SK-N-SH (cell line): ENCODE measurements at regions not wholly inside any gene's neighbourhood (a gene's known extent, or its start where the extent isn't known, plus 50 kb on each side); places are given as distances from the start of the nearest gene placed in this dataset.

Experiments
- CTCF ChIA-PET: fragments of 300-600, 350-600 bp; formaldehyde crosslinking; extraction: SDS; loops from one replicate; lab custom pipeline; 2021; lab: Yijun Ruan, JAX
- POLR2A ChIA-PET: fragments of 350-600 bp; sonication (Branson Sonifier 250); formaldehyde crosslinking; extraction: SDS; loops from one replicate; lab custom pipeline; 2020; ENCODE audit warnings: antibody characterized with exemption, inconsistent platforms; lab: Yijun Ruan, JAX
- DNase-seq: peaks from one replicate; pipeline ENCODE4 v3.0.0; 2012
- H2AFZ ChIP-seq: fragments of 200-600 bp; sonication (generic); 2 replicates; pipeline ENCODE4 v1.8.1; 2016; ENCODE audit warnings: antibody characterized with exemption, mild to moderate bottlenecking, low read depth
- H3F3A ChIP-seq: fragments of 200-600 bp; sonication (generic); replicated peaks from 2 replicates; pipeline ENCODE3; 2016; ENCODE audit warnings: antibody characterized with exemption, mild to moderate bottlenecking; ENCODE audit not compliant: insufficient read depth
- H3K27ac ChIP-seq, 2 experiments: fragments of 200-500 bp in 1 of 2; fragments of 200-600 bp in 1 of 2; sonication (Bioruptor generic) in 1 of 2; sonication (generic), shearing (Covaris generic) in 1 of 2; 2 replicates each; pipeline versions ENCODE4 v1.5.1 to v1.6.1; 2014 to 2016; ENCODE audit warnings: low read depth in 2 of 2, inconsistent platforms in 1 of 2, low read length in 1 of 2, mild to moderate bottlenecking in 1 of 2, mixed read lengths in 1 of 2
- H3K27me3 ChIP-seq: fragments of 200-600 bp; sonication (generic), shearing (Covaris generic); 2 replicates; pipeline ENCODE4 v1.6.1; 2016; ENCODE audit warnings: mixed run types; ENCODE audit not compliant: insufficient read depth
- H3K36me3 ChIP-seq, 2 experiments: fragments of 200-500 bp in 1 of 2; fragments of 200-600 bp in 1 of 2; sonication (Bioruptor generic) in 1 of 2; sonication (generic) in 1 of 2; replicated peaks in 1 of 2; 2 replicates each; pipeline versions ENCODE3 to v1.5.1; 2014 to 2016; ENCODE audit warnings: low read length in 1 of 2, mild to moderate bottlenecking in 1 of 2; ENCODE audit not compliant: insufficient read depth in 2 of 2, control insufficient read depth in 1 of 2
- H3K4me1 ChIP-seq, 2 experiments: fragments of 200-500 bp in 1 of 2; fragments of 200-600 bp in 1 of 2; sonication (Bioruptor generic) in 1 of 2; sonication (generic), shearing (Covaris generic) in 1 of 2; 2 replicates each; pipeline versions ENCODE4 v1.5.1 to v1.6.1; 2014 to 2016; ENCODE audit warnings: low read depth in 1 of 2, low read length in 1 of 2, mixed run types in 1 of 2; ENCODE audit not compliant: insufficient read depth in 2 of 2, control insufficient read depth in 1 of 2
- H3K4me2 ChIP-seq: fragments of 200-600 bp; sonication (generic), shearing (Covaris generic); 2 replicates; pipeline ENCODE4 v1.6.1; 2017; ENCODE audit warnings: mixed run types
- H3K4me3 ChIP-seq, 2 experiments: fragments of 200-500 bp in 1 of 2; fragments of 200-600 bp in 1 of 2; sonication (Bioruptor generic) in 1 of 2; sonication (generic), shearing (Covaris generic) in 1 of 2; 2 replicates each; pipeline versions ENCODE4 v1.5.1 to v1.8.1; 2014 to 2016; ENCODE audit warnings: low read depth in 2 of 2, inconsistent platforms in 1 of 2, low read length in 1 of 2, mild to moderate bottlenecking in 1 of 2, mixed read lengths in 1 of 2, moderate library complexity in 1 of 2
- H3K79me2 ChIP-seq: fragments of 200-600 bp; sonication (generic); 2 replicates; pipeline ENCODE4 v1.8.1; 2017; ENCODE audit warnings: mild to moderate bottlenecking; ENCODE audit not compliant: insufficient read depth
- H3K9ac ChIP-seq: fragments of 200-600 bp; sonication (generic); 2 replicates; pipeline ENCODE4 v1.6.1; 2017; ENCODE audit warnings: mixed run types
- H3K9me2 ChIP-seq: fragments of 200-600 bp; sonication (generic); 2 replicates; pipeline ENCODE4 v1.6.1; 2017; ENCODE audit warnings: mixed run types
- H3K9me3 ChIP-seq: fragments of 200-600 bp; sonication (generic); 2 replicates; pipeline ENCODE4 v1.6.1; 2017; ENCODE audit warnings: mixed run types, mild to moderate bottlenecking, moderate library complexity
- H4K20me1 ChIP-seq: fragments of 200-600 bp; sonication (generic); 2 replicates; pipeline ENCODE4 v1.6.1; 2017; ENCODE audit warnings: mild to moderate bottlenecking, mixed run types; ENCODE audit not compliant: insufficient read depth
- CHD2 ChIP-seq: fragments of 150-350 bp; IDR thresholded peaks from 2 replicates; pipeline ENCODE4 v1.6.1; 2018; ENCODE audit warnings: low read length; ENCODE audit not compliant: partially characterized antibody
- ELF1 ChIP-seq: IDR thresholded peaks from 2 replicates; pipeline ENCODE4 v1.4.0; 2012
- EZH2phosphoT487 ChIP-seq: fragments of 200-600 bp; sonication (generic); IDR thresholded peaks from 2 replicates; pipeline ENCODE4 v1.6.1; 2017; ENCODE audit warnings: low read depth, mixed run types, mild to moderate bottlenecking, antibody characterized with exemption, moderate library complexity, borderline replicate concordance
- FOXJ3 ChIP-seq: sonication (generic); formaldehyde crosslinking; IDR thresholded peaks from 2 replicates; pipeline ENCODE4 v1.5.1; 2020; ENCODE audit warnings: mild to moderate bottlenecking, missing genetic modification reagents
- FOXM1 ChIP-seq: IDR thresholded peaks from 2 replicates; pipeline ENCODE4 v1.4.0; 2012; ENCODE audit warnings: low read depth, mild to moderate bottlenecking
- NFIC ChIP-seq: IDR thresholded peaks from 2 replicates; pipeline ENCODE4 v1.4.0; 2012; ENCODE audit warnings: borderline replicate concordance
- NRF1 ChIP-seq: IDR thresholded peaks from 2 replicates; pipeline ENCODE4 v1.6.1; 2012; ENCODE audit warnings: low read depth, mild to moderate bottlenecking, low read length
- POLR2AphosphoS5 ChIP-seq: IDR thresholded peaks from 2 replicates; pipeline ENCODE4 v1.6.1; 2012; ENCODE audit warnings: low read depth, low read length
- RAD21 ChIP-seq: IDR thresholded peaks from 2 replicates; pipeline ENCODE4 v1.6.1; 2012; ENCODE audit warnings: mild to moderate bottlenecking, low read length
- RCOR1 ChIP-seq: fragments of 150-350 bp; IDR thresholded peaks from 2 replicates; pipeline ENCODE4 v1.6.1; 2017; ENCODE audit warnings: antibody characterized with exemption, low read length
- RFX5 ChIP-seq: IDR thresholded peaks from 2 replicates; pipeline ENCODE4 v1.6.1; 2012; ENCODE audit warnings: mild to moderate bottlenecking, improper control_type of control experiment, low read length
- RXRA ChIP-seq: IDR thresholded peaks from 2 replicates; pipeline ENCODE4 v1.4.0; 2012; ENCODE audit warnings: low read depth, mild to moderate bottlenecking, borderline replicate concordance
- SIN3A ChIP-seq: IDR thresholded peaks from 2 replicates; pipeline ENCODE4 v1.6.1; 2012; ENCODE audit warnings: low read depth, mild to moderate bottlenecking, low read length, moderate library complexity, borderline replicate concordance
- SMC3 ChIP-seq: IDR thresholded peaks from 2 replicates; pipeline ENCODE4 v1.6.1; 2012; ENCODE audit warnings: low read depth, low read length, improper control_type of control experiment
- TAF1 ChIP-seq: IDR thresholded peaks from 2 replicates; pipeline ENCODE4 v1.6.1; 2012; ENCODE audit warnings: low read depth, mild to moderate bottlenecking, low read length, moderate library complexity, borderline replicate concordance
- TCF12 ChIP-seq: IDR thresholded peaks from 2 replicates; pipeline ENCODE4 v1.4.0; 2012
- TEAD4 ChIP-seq: IDR thresholded peaks from 2 replicates; pipeline ENCODE4 v1.4.0; 2012; ENCODE audit warnings: mild to moderate bottlenecking, borderline replicate concordance; ENCODE audit not compliant: insufficient read depth
- ZBTB33 ChIP-seq: IDR thresholded peaks from 2 replicates; pipeline ENCODE4 v1.4.0; 2012; ENCODE audit warnings: low read depth, borderline replicate concordance
- WGBS: methylation state at CpG from one replicate; pipeline ENCODE4 v1.1.6; 2017; ENCODE audit warnings: low lambda C conversion rate; 5-methylcytosine and 5-hydroxymethylcytosine counted together
- TF ChIP-seq, protein P1 (sequence below): IDR thresholded peaks from 2 replicates; pipeline ENCODE4 v1.4.0; 2012; ENCODE audit warnings: low read depth
- TF ChIP-seq, protein P2 (sequence below): fragments of 200-600 bp; sonication (generic); IDR thresholded peaks from 2 replicates; pipeline ENCODE4 v1.6.1; 2017; ENCODE audit warnings: antibody characterized with exemption, mild to moderate bottlenecking, moderate library complexity

GRCh38 chr14:24721775-24722174, 87.8 kb upstream of the GZMB start (continued):
- TF ChIP-seq TAF1 (no peak), RCOR1 (no peak)

DNA sequence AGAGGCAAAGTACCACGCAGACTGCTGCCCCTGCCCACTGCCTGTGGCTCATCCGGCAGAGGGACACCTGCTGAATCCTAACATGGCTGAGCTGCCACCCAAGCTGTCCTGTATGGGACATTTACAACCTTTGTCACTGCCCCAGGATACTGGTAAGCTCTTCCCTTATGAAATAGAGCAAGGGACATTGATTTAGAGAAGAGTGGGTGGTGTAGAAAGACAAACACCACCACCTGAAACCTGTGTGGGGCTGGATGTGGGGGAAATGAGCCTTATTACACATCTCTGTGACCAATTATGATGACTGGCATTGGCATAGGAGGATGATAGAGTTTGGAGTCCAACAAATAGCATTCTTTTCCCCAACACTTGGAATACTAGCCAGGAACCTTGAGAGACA, 81.2 kb upstream of the GZMB start:
- Histone ChIP-seq H2AFZ (no peak overlapping the region), H3K27ac (no peak overlapping the region), H3F3A (no peaks in the 10 kb centered on the region), H3K27me3 (0 out of 2 replicates have a peak, but pooled peaks cover under 1% of the 10 kb centered on the region), H3K9me2 (no peaks in the 10 kb centered on the region), H3K4me2 (no peak overlapping the region), H3K4me1 (peaks cover 0 to 3% of the 10 kb centered on the region in 2 experiments; a peak in 1 of 4 replicates), H3K79me2 (no peaks in the 10 kb centered on the region), H3K9ac (no peak overlapping the region), H4K20me1 (no peaks in the 10 kb centered on the region), H3K36me3 (no peaks in the 10 kb centered on the region), H3K9me3 (no peaks in the 10 kb centered on the region), H3K4me3 (no peak overlapping the region)
- 6% methylated on average over 2 of the region's 2 CpGs for WGBS
- TF ChIP-seq, protein P1, sequence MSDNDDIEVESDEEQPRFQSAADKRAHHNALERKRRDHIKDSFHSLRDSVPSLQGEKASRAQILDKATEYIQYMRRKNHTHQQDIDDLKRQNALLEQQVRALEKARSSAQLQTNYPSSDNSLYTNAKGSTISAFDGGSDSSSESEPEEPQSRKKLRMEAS, result no peak
- TF ChIP-seq SMC3 (no peak), FOXJ3 (no peak), CHD2 (no peak), FOXM1 (no peak), TEAD4 (no peak), RAD21 (no peak), SIN3A (no peak), ELF1 (no peak), RFX5 (no peak)
- TF ChIP-seq, protein P2, sequence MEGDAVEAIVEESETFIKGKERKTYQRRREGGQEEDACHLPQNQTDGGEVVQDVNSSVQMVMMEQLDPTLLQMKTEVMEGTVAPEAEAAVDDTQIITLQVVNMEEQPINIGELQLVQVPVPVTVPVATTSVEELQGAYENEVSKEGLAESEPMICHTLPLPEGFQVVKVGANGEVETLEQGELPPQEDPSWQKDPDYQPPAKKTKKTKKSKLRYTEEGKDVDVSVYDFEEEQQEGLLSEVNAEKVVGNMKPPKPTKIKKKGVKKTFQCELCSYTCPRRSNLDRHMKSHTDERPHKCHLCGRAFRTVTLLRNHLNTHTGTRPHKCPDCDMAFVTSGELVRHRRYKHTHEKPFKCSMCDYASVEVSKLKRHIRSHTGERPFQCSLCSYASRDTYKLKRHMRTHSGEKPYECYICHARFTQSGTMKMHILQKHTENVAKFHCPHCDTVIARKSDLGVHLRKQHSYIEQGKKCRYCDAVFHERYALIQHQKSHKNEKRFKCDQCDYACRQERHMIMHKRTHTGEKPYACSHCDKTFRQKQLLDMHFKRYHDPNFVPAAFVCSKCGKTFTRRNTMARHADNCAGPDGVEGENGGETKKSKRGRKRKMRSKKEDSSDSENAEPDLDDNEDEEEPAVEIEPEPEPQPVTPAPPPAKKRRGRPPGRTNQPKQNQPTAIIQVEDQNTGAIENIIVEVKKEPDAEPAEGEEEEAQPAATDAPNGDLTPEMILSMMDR, result no peak
- ChIA-PET POLR2A (no interaction called here), CTCF (interaction anchor here (1.7 kb wide), 1 partner anchor 20 kb away, joined by 5 read pairs; no protein-coding TSS in a partner anchor)
- no peak for DNase-seq

- no peaks in the 10 kb centered on the region for H3F3A ChIP-seq
- H3K27me3 ChIP-seq, result peaks cover 16% of the 10 kb centered on the region; the same call in 1 of the 2 replicates
- H3K9me2 ChIP-seq, result no peaks in the 10 kb centered on the region
- WGBS, result 0% methylated on average over 4 of the region's 4 CpGs
- H3K4me2 ChIP-seq, result no peak overlapping the region
- no peaks in the 10 kb centered on the region for H4K20me1 ChIP-seq
- no peaks in the 10 kb centered on the region for H3K9me3 ChIP-seq
- H3K36me3 ChIP-seq, result no peaks in the 10 kb centered on the region
- no peak overlapping the region for H2AFZ ChIP-seq
- no peak overlapping the region for H3K27ac ChIP-seq
- no peak for DNase-seq
- POLR2A ChIA-PET, result no interaction called here
- no peak overlapping the region for H3K9ac ChIP-seq
- peaks cover 0 to 3% of the 10 kb centered on the region in 2 experiments; a peak in 1 of 4 replicates for H3K4me1 ChIP-seq
- no peaks in the 10 kb centered on the region for H3K79me2 ChIP-seq
- H3K4me3 ChIP-seq, result no peak overlapping the region
- CTCF ChIA-PET, result no interaction called here
- TF ChIP-seq ELF1 (no peak), ZBTB33 (no peak), TCF12 (no peak), EZH2phosphoT487 (no peak), POLR2AphosphoS5 (no peak), NRF1 (no peak), NFIC (no peak), TEAD4 (no peak), RXRA (no peak), RAD21 (no peak)
- TF ChIP-seq, protein P1, result no peak
- TF ChIP-seq, protein P2, result no peak
These were observed 79.4 kb upstream of the GZMB start for GRCh38 chr14:24713404-24713803.
